Mucosa of rectum (tissue), 2 donors: ENCODE measurements at regions not wholly inside any gene's neighbourhood (a gene's known extent, or its start where the extent isn't known, plus 50 kb on each side); places are given as distances from the start of the nearest gene placed in this dataset.
"Not testable (repeated sequence)": the region's sequence is repeated elsewhere in the genome, so short reads cannot be mapped to it uniquely, and the experiment has no call there.

ENCODE experiments used
- H3K27ac ChIP-seq, 2 donors: one replicate each; pipeline ENCODE4 v1.7.0; 2013; ENCODE audit warnings: inconsistent platforms in 2 of 2, low read depth in 2 of 2, low read length in 2 of 2
- H3K27me3 ChIP-seq, 2 donors: one replicate each; pipeline ENCODE4 v1.7.0; 2013; ENCODE audit warnings: low read length in 2 of 2; ENCODE audit not compliant: control insufficient read depth in 2 of 2, insufficient read depth in 2 of 2
- H3K36me3 ChIP-seq, 2 donors: one replicate each; pipeline ENCODE4 v1.7.0; 2013; ENCODE audit warnings: low read length in 2 of 2; ENCODE audit not compliant: control insufficient read depth in 2 of 2, insufficient read depth in 2 of 2
- H3K4me1 ChIP-seq, 2 donors: one replicate each; pipeline ENCODE4 v1.7.0; 2013; ENCODE audit warnings: low read length in 2 of 2, mild to moderate bottlenecking in 1 of 2; ENCODE audit not compliant: control insufficient read depth in 2 of 2, insufficient read depth in 2 of 2
- H3K4me3 ChIP-seq, 2 donors: one replicate each; pipeline ENCODE4 v1.7.0; 2013; ENCODE audit warnings: low read length in 2 of 2
- H3K9ac ChIP-seq, 2 donors: one replicate each; pipeline ENCODE4 v1.7.0; 2013; ENCODE audit warnings: low read length in 2 of 2, low read depth in 1 of 2, mild to moderate bottlenecking in 1 of 2
- H3K9me3 ChIP-seq, 2 donors: one replicate each; pipeline ENCODE4 v1.7.0; 2013; ENCODE audit warnings: low read length in 2 of 2; ENCODE audit not compliant: control insufficient read depth in 2 of 2
- donor health status: healthy.
- donor health status: Normal muscosa, but diverticular disease.

DNA sequence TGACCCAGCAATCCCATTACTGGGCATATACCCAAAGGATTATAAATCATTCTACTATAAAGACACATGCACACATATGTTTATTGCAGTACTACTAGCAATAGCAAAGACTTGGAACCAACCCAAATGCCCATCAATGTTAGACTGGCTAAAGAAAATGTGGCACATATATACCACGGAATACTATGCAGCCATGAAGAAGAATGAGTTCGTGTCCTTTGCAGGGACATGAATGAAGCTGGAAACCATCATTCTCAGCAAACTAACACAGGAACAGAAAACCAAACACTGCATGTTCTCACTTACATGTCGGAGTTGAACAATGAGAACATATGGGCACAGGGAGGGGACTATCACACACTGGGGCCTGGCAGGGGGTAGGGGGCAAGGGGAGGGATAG, 183.0 kb downstream of the HACE1 start:
- H3K9me3 ChIP-seq, H3K4me1 ChIP-seq, H3K4me3 ChIP-seq, H3K36me3 ChIP-seq, H3K27me3 ChIP-seq, H3K9ac ChIP-seq, H3K27ac ChIP-seq: not testable (repeated sequence)

DNA sequence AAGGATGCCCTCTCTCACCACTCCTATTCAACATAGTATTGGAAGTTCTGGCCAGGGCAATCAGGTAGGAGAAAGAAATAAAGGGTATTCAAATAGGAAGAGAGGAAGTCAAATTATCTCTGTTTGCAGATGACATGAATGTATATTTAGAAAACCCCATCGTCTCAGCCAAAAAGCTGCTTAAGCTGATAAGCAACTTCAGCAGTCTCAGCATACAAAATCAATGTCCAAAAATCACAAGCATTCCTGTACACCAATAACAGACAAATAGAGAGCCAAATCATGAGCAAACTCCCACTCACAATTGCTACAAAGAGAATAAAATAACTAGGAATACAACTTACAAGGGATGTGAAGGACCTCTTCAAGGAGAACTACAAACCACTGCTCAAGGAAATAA, 184.6 kb downstream of the HACE1 start:
- H3K27ac ChIP-seq, H3K9ac ChIP-seq, H3K27me3 ChIP-seq, H3K9me3 ChIP-seq, H3K4me1 ChIP-seq, H3K36me3 ChIP-seq, H3K4me3 ChIP-seq: not testable (repeated sequence)

DNA sequence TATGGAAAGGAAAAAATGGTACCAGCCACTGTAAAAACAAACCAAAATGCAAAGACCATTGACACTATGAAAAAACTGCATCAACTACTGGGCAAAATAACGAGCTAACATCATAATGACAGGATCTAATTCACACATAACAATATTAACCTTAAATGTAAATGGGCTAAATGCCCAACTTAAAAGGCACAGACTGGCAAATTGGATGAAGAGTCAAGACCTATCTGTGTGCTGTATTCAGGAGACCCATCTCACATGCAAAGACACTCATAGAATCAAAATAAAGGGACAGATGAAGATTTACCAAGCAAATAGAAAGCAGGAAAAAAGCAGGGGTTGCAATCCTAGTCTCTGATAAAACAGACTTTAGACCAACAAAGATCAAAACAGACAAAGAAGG, 186.6 kb downstream of the HACE1 start:
- not testable (repeated sequence) for H3K9me3 ChIP-seq, H3K36me3 ChIP-seq, H3K27me3 ChIP-seq, H3K27ac ChIP-seq, H3K9ac ChIP-seq, H3K4me1 ChIP-seq, H3K4me3 ChIP-seq

DNA sequence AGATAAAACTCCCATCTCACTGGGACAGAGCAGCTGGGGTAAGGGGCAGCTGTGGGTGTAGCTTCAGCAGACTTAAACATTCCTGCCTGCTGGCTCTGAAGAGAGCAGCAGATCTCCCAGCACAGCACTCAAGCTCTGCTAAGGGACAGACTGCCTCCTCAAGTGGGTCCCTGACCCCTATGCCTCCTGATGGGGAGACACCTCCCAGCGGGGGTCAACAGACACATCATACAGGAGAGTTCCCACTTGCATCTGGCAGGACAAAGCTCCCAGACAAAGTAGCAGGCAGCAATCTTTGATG, 188.2 kb downstream of the HACE1 start:
- not testable (repeated sequence) for H3K4me1 ChIP-seq, H3K9ac ChIP-seq, H3K36me3 ChIP-seq, H3K27me3 ChIP-seq, H3K27ac ChIP-seq, H3K9me3 ChIP-seq, H3K4me3 ChIP-seq

DNA sequence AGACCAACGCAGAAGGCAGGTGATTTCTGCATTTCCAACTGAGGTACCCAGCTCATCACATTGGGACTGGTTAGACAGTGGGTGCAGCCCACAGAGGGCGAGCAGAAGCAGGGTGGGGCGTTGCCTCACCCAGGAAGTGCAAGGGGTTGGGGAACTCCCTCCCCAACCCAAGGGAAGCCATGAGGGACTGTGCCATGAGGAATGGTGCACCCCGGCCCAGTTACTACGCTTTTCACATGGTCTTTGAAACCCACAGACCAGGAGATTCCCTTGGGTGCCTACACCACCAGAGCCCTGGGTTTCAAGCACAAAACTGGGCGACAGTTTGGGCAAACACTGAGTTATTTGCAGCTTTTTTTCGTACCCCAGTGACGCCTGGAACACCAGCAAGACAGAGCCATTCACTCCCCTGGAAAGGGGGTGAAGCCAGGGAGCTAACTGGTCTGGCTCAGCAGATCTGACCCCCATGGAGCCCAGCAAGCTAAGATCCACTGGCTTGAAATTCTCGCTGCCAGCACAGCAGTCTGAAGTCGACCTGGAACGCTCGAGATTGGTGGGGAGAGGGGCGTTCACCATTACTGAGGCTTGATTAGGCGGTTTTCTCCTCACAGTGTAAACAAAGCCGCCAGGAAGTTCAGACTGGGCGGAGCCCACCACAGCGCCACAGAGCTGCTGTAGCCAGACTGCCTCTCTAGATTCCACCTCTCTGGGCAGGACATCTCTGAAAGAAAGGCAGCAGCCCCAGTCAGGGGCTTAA, 188.7 kb downstream of the HACE1 start:
- not testable (repeated sequence) for H3K9me3 ChIP-seq, H3K27me3 ChIP-seq, H3K27ac ChIP-seq, H3K36me3 ChIP-seq, H3K9ac ChIP-seq, H3K4me1 ChIP-seq, H3K4me3 ChIP-seq

DNA sequence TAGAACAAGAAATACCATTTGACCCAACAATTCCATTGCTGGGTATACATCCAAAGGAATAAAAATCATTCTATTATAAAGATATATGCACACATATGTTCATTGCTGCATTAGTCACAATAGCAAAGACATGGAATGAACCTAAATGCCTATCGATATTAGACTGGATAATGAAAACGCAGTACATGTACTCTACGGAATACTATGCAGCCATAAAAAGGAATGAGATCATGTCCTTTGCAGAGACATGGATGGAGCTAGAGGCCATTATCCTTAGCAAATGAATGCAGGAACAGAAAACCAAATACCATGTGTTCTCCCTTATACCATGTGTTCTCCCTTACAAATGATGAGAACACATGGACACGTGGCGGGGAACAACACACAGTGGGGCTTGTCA, 190.2 kb downstream of the HACE1 start:
- Histone ChIP-seq H3K9me3 (no peaks in the 10 kb centered on the region), H3K9ac (no peak overlapping the region), H3K27me3 (no peaks in the 10 kb centered on the region), H3K4me1 (no peaks in the 10 kb centered on the region), H3K27ac (no peak overlapping the region), H3K4me3 (no peak overlapping the region), H3K36me3 (no peaks in the 10 kb centered on the region)

DNA sequence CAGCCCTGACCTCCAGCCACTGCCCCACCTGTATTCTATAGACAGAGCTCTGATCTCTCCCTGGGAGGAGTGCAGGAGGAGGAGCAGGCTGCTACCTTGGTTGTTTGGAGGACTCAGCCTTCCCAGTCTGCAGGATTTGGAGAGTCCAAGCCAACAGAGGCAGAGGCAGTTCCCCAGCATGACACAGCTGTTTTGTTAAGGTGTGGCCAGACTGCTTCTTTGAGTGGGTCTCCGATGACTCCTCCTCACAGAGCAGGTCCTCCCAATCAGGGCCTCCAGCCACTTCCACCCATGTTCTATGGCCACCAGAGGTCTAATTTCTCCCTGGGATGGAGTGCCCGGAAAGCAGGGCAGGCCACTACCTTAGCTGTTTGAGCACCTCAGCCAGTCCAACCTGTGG, 203.5 kb downstream of the HACE1 start:
- Histone ChIP-seq H3K4me1 (no peaks in the 10 kb centered on the region), H3K27me3 (no peaks in the 10 kb centered on the region), H3K9ac (no peak overlapping the region), H3K27ac (no peak overlapping the region), H3K36me3 (no peaks in the 10 kb centered on the region), H3K9me3 (no peaks in the 10 kb centered on the region), H3K4me3 (no peak overlapping the region)

DNA sequence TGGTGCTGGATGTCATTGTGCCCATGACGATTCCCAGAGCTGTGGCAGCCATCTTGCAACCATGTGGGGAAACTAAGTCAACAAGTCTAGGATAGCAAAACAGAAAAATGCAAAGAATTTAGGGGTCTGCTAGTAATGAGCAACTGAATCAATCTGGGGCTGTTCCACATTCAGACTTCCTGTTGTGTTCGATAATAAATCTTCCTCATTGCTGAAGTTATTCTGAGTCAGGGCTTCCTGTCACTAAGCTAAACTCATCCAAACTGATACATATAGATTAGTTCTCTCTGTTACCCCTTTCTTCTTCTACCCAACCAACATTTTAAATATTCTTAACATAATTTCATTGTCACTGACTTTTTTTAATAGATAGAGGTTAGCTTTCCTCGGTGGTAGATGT, 205.9 kb downstream of the HACE1 start:
- H3K27me3 ChIP-seq: no peaks in the 10 kb centered on the region
- no peaks in the 10 kb centered on the region for H3K36me3 ChIP-seq
- H3K9me3 ChIP-seq: no peaks in the 10 kb centered on the region
- H3K27ac ChIP-seq: no peak overlapping the region
- H3K9ac ChIP-seq: no peak overlapping the region
- no peaks in the 10 kb centered on the region for H3K4me1 ChIP-seq
- H3K4me3 ChIP-seq: no peak overlapping the region

DNA sequence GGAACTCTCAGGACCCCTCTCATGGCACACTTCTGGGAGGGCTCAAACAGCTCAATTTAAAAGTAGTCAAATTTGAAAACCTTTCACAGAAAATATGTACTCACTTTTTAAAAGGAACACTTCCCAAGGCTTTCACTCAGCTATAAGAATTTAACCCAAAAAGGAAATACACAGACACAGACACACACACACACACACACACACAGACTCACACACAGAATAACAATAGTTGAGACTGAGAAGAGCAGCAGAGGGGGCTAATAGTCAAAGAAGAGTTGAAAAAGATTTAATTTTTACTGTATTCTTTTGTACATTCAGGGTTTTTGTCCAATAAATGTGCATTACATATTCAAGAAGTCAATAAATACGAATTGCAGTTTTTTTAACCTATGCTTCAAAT, 211.4 kb downstream of the HACE1 start:
- Histone ChIP-seq H3K9ac (no peak overlapping the region), H3K36me3 (no peaks in the 10 kb centered on the region), H3K27me3 (no peaks in the 10 kb centered on the region), H3K9me3 (no peaks in the 10 kb centered on the region), H3K4me3 (no peak overlapping the region), H3K4me1 (no peaks in the 10 kb centered on the region), H3K27ac (no peak overlapping the region)

DNA sequence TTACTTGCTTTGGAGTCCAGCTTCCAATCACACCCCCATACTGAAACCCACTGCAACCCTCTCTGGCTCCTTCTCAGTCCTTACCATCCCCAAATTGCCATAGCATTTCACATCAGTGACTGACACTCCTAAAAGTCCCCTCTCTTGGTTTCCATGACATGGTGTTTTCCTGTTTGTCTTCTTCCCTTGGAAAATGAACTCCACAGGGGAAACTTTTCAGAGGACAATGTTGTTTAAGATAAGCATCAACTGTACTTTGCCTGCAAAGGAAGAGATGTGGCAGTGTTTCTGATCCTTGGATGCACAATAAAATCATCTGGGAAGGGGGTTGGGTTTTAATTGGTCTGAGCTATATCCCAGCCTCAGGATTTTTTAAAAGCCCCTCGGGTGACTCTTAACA, 214.9 kb downstream of the HACE1 start:
- no peaks in the 10 kb centered on the region for H3K4me1 ChIP-seq
- no peaks in the 10 kb centered on the region for H3K27me3 ChIP-seq
- no peak overlapping the region for H3K9ac ChIP-seq
- H3K9me3 ChIP-seq: no peaks in the 10 kb centered on the region
- H3K27ac ChIP-seq: no peak overlapping the region
- no peak overlapping the region for H3K4me3 ChIP-seq
- H3K36me3 ChIP-seq: no peaks in the 10 kb centered on the region

DNA sequence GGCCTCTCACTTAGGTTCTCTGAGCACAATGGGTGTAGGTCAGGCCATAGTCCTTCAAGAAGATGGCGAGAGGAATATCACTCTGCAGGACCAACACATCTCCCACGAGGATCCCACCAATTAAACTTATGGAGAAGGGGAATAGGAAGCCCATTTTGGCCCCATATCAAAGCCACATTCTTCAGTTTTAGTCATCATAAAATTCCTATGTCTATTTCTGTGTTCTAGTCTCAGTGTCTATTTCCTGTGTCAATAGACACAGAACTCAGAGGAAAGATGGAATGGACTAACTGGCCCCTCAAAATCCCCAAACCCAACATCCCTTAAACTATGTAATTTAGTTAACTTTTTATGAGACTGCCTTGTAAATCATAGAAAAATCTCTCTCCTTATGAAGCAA, 216.8 kb downstream of the HACE1 start:
- H3K9ac ChIP-seq: no peak overlapping the region
- peaks cover 0 to 3% of the 10 kb centered on the region in 2 donors for H3K4me1 ChIP-seq
- H3K27me3 ChIP-seq: no peaks in the 10 kb centered on the region
- H3K36me3 ChIP-seq: no peaks in the 10 kb centered on the region
- H3K9me3 ChIP-seq: no peaks in the 10 kb centered on the region
- H3K27ac ChIP-seq: no peak overlapping the region
- no peak overlapping the region for H3K4me3 ChIP-seq
